ENCODE measurements at regions not wholly inside any gene's neighbourhood (a gene's known extent, or its start where the extent isn't known, plus 50 kb on each side); places are given as distances from the start of the nearest gene placed in this dataset.

DNA sequence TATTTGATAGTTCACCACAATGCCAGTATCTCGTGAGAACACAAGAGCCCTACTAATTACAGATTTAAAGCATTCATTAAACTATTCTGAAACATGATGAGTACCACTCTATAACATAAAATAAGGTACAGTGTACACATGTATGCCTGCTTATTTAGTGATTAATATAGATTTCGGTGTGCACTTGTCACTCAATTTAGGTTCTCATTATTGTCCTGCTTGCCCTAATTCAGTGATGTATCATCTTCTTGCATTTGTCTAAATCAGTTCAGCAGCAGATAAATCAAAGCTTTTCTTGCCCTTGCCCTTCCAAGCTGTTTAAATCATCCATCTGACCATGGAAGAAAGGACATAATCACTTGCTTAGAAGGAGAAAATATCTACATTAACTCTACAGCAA, 359.7 kb downstream of the GXYLT1 start:
- DNase-seq (ENCODE audit: insufficient read length, low spot score) (no peak), FAIRE-seq (no peak)
- TF ChIP-seq CTCF (IDR thresholded peaks at IDR 0.05; ENCODE audit: insufficient read depth, missing control alignments) = no peak

DNA sequence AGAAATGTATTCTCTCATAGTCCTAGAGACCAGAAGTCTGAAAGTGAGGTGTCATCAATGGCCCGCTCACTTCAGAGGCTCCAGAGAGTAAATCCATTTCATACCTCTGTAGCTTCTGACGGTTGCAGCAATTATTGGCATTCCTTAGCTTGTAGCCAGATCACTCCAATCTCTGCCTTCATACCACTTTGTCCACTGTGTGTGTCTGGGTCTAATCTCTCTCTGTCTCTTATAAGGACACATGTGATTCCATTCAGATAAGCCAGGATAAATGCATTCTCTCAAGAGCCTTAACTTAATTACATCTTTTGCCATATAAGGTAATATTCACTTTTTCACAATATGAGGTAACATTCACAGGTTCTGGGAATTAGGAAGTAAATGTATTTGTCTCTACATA, 365.7 kb downstream of the GXYLT1 start:
- TF ChIP-seq CTCF (IDR thresholded peaks at IDR 0.05; ENCODE audit: insufficient read depth, missing control alignments) = no peak
- no peak for DNase-seq (ENCODE audit: insufficient read length, low spot score)
- FAIRE-seq = no peak

DNA sequence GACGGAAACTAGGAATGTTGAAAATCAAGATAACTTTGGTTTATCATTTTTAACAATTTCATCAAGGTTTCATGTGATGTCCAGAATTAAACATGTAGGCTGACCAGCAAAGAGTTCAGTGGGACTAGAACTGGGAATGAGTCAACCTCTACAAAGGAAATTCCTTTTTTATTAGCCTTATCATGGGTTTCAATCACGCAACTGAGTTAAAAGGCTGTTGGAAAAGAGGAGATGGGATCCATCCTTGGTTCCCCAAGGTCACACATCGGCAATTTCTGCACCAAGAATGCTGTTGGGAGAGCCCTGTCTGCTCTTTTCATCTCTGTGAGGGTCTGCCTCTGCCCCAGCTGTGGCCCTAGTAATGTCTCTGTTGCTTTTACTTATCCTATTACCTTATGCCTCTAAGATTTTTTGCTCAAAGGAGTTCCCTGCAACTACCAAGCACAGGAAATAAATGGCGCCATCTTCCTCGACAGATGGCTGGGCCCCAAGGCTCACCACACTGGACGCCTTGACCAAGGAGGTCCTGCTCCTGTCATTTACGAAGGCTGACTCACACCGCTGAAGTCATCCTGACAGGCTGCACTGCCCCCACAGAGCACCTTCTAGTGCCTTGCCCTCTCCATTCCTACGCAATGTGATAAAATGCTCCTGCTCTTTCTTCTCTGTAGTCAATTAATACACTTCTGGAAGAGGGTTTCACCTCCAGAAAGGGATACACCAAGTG, 367.4 kb downstream of the GXYLT1 start:
- no peak for TF ChIP-seq CTCF (IDR thresholded peaks at IDR 0.05; ENCODE audit: insufficient read depth, missing control alignments)
- DNase-seq (ENCODE audit: insufficient read length, low spot score) (no peak), FAIRE-seq (no peak)

DNA sequence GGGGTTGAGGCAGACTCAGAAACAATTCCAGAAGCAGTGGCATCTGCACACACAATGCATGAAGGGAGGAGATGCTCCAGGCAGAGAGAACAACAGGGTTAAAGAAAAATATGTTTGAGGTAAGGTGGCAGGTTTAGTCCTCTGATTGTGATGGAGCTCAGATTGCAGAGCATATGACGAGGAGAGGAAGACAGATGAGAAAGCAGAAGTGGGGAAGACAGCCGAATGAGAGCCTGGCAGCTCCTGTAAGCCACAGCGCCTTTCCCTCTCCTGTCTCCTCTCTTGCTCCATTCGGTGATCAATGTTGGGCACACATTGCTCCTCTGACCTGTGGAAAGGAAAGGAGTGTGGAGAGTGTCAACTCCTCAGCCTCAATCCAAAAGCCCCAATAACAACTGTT, 372.2 kb downstream of the GXYLT1 start:
- TF ChIP-seq CTCF (IDR thresholded peaks at IDR 0.05; ENCODE audit: insufficient read depth, missing control alignments) = no peak
- DNase-seq (ENCODE audit: insufficient read length, low spot score) = no peak
- FAIRE-seq = no peak

DNA sequence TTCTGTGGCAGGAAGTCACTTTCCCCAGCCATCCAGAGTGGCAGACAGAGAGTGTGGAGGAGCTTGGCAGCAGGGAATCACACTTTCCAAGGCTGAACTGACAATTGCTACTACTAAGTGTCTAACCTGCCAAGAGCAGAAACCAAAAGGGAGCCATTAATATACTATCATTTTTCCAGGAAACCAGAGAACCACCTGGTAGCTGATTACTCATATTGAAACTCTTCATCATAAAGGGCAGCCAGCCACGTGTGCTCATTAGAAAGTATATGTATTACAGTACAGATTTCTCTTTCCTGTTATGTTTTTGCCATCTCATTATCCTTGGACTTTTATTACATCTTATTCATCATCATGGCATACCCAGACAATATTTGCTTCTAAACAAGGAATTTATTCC, 374.9 kb downstream of the GXYLT1 start:
- no peak for FAIRE-seq
- DNase-seq (ENCODE audit: insufficient read length, low spot score) = no peak
- no peak for TF ChIP-seq CTCF (IDR thresholded peaks at IDR 0.05; ENCODE audit: insufficient read depth, missing control alignments)

- no peak for TF ChIP-seq CTCF (IDR thresholded peaks at IDR 0.05; ENCODE audit: insufficient read depth, missing control alignments)
- FAIRE-seq (no peak), DNase-seq (ENCODE audit: insufficient read length, low spot score) (no peak)
These were observed 376.2 kb downstream of the GXYLT1 start for GRCh38 chr12:41768456-41768855.

GRCh38 chr12:41762691-41763090, 382.0 kb downstream of the GXYLT1 start:
- FAIRE-seq = no peak

More at GRCh38 chr12:41762691-41763090, 382.0 kb downstream of the GXYLT1 start:
- TF ChIP-seq CTCF (IDR thresholded peaks at IDR 0.05; ENCODE audit: insufficient read depth, missing control alignments) = no peak
- no peak for DNase-seq (ENCODE audit: insufficient read length, low spot score)
